Inflammatory macrophage treated with lipopolysaccharide for 1 hour (primary cell): ENCODE measurements at regions not wholly inside any gene's neighbourhood (a gene's known extent, or its start where the extent isn't known, plus 50 kb on each side); places are given as distances from the start of the nearest gene placed in this dataset.
"Not testable (repeated sequence)": the region's sequence is repeated elsewhere in the genome, so short reads cannot be mapped to it uniquely, and the experiment has no call there.

Experiments
- DNase-seq, 2 donors: peaks; one replicate each; pipeline ENCODE4 v3.0.0-alpha.2; 2020 to 2022

- DNase-seq = not testable (repeated sequence)
Measured at GRCh38 chr9:65449886-65450610, 165.0 kb upstream of the FOXD4L5 start.

GRCh38 chr9:65449423-65449822 is 164.4 kb upstream of the FOXD4L5 start:
- no peak for DNase-seq

- DNase-seq = not testable (repeated sequence)
Measured at GRCh38 chr9:65447146-65447545, 162.1 kb upstream of the FOXD4L5 start.

- not testable (repeated sequence) for DNase-seq
Measured at GRCh38 chr9:65445991-65446390, 161.0 kb upstream of the FOXD4L5 start.

- no peak for DNase-seq
Measured at GRCh38 chr9:65444943-65445342, 159.9 kb upstream of the FOXD4L5 start.

- DNase-seq = not testable (repeated sequence)
Measured at GRCh38 chr9:65442116-65442515, 157.1 kb upstream of the FOXD4L5 start.

GRCh38 chr9:65441324-65441920 is 156.4 kb upstream of the FOXD4L5 start:
- not testable (repeated sequence) for DNase-seq

GRCh38 chr9:65437724-65438123 is 152.7 kb upstream of the FOXD4L5 start:
- no peak for DNase-seq

- no peak for DNase-seq
Measured at GRCh38 chr9:65435464-65435863, 150.5 kb upstream of the FOXD4L5 start.

GRCh38 chr9:65432722-65433323 is 147.8 kb upstream of the FOXD4L5 start:
- no peak for DNase-seq

GRCh38 chr9:65432051-65432450 is 147.0 kb upstream of the FOXD4L5 start:
- DNase-seq = no peak

- DNase-seq = no peak
Measured at GRCh38 chr9:65430221-65430620, 145.2 kb upstream of the FOXD4L5 start.

- DNase-seq = not testable (repeated sequence)
Measured at GRCh38 chr9:65427361-65427760, 142.4 kb upstream of the FOXD4L5 start.

- not testable (repeated sequence) for DNase-seq
Measured at GRCh38 chr9:65426813-65427212, 141.8 kb upstream of the FOXD4L5 start.

- no peak for DNase-seq
Measured at GRCh38 chr9:65426231-65426630, 141.2 kb upstream of the FOXD4L5 start.

- not testable (repeated sequence) for DNase-seq
Measured at GRCh38 chr9:65425183-65425582, 140.2 kb upstream of the FOXD4L5 start.

GRCh38 chr9:65424437-65424984 is 139.5 kb upstream of the FOXD4L5 start:
- DNase-seq = not testable (repeated sequence)

GRCh38 chr9:65423691-65424436 is 138.9 kb upstream of the FOXD4L5 start:
- DNase-seq = not testable (repeated sequence)

GRCh38 chr9:65422966-65423690 is 138.1 kb upstream of the FOXD4L5 start:
- not testable (repeated sequence) for DNase-seq

- DNase-seq = not testable (repeated sequence)
Measured at GRCh38 chr9:65421486-65421885, 136.5 kb upstream of the FOXD4L5 start.

- no peak for DNase-seq
Measured at GRCh38 chr9:65420771-65421170, 135.8 kb upstream of the FOXD4L5 start.

GRCh38 chr9:65418966-65419365 is 134.0 kb upstream of the FOXD4L5 start:
- DNase-seq = not testable (repeated sequence)
